GM12892 (cell line): ENCODE measurements at regions not wholly inside any gene's neighbourhood (a gene's known extent, or its start where the extent isn't known, plus 50 kb on each side); places are given as distances from the start of the nearest gene placed in this dataset.

Experiments
- POLR2A ChIP-seq: IDR thresholded peaks from 2 replicates; pipeline ENCODE4 v1.6.1; 2011; ENCODE audit warnings: low read depth, low read length, control low read depth
- POLR2AphosphoS5 ChIP-seq: IDR thresholded peaks from 2 replicates; pipeline ENCODE4 v1.6.1; 2011; ENCODE audit warnings: low read depth, low read length, control low read depth

- TF ChIP-seq POLR2A, result no peak
- TF ChIP-seq POLR2AphosphoS5, result no peak
Measured at GRCh38 chr2:133789743-133790142, 221.5 kb upstream of the NCKAP5 start.
